ENCODE measurements at regions not wholly inside any gene's neighbourhood (a gene's known extent, or its start where the extent isn't known, plus 50 kb on each side); places are given as distances from the start of the nearest gene placed in this dataset.
"Not testable (repeated sequence)": the region's sequence is repeated elsewhere in the genome, so short reads cannot be mapped to it uniquely, and the experiment has no call there.

DNA sequence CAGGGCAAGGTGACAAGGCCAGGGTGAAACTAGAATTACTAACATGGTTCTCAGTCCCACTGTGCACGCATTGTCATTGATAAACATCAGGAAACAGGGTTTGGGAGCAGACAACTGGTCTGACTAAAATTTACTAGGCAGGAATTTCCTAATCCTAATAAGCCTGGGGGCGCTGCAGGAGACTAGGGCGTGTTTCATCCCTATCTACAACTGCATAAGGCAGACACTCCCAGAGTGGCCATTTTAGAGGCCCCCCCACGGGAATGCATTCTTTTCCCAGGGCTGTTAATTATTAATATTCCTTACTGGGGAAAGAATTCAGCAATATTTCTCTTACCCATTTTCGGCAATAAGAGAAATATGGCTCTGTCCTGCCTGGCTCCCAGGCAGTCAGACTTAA lies 103.6 kb upstream of the PCDH20 start:
- TF ChIP-seq, protein P1, sequence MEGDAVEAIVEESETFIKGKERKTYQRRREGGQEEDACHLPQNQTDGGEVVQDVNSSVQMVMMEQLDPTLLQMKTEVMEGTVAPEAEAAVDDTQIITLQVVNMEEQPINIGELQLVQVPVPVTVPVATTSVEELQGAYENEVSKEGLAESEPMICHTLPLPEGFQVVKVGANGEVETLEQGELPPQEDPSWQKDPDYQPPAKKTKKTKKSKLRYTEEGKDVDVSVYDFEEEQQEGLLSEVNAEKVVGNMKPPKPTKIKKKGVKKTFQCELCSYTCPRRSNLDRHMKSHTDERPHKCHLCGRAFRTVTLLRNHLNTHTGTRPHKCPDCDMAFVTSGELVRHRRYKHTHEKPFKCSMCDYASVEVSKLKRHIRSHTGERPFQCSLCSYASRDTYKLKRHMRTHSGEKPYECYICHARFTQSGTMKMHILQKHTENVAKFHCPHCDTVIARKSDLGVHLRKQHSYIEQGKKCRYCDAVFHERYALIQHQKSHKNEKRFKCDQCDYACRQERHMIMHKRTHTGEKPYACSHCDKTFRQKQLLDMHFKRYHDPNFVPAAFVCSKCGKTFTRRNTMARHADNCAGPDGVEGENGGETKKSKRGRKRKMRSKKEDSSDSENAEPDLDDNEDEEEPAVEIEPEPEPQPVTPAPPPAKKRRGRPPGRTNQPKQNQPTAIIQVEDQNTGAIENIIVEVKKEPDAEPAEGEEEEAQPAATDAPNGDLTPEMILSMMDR (conservative IDR thresholded peaks at IDR 0.05; ENCODE audit: low read depth, low read length), result not testable (repeated sequence)
- TF ChIP-seq RCOR1 (IDR thresholded peaks at IDR 0.05; ENCODE audit: insufficient replicate concordance, low read length); POLR2A (IDR thresholded peaks at IDR 0.05; ENCODE audit: low read depth, low read length); RAD21 (IDR thresholded peaks at IDR 0.05; ENCODE audit: low read length); MAFK (IDR thresholded peaks at IDR 0.05; ENCODE audit: low read depth, low read length); BHLHE40 (IDR thresholded peaks at IDR 0.05; ENCODE audit: low read depth, low read length); FOS (IDR thresholded peaks at IDR 0.05; ENCODE audit: low read depth, low read length); RFX5 (IDR thresholded peaks at IDR 0.05; ENCODE audit: low read depth, low read length); MXI1 (IDR thresholded peaks at IDR 0.05; ENCODE audit: borderline replicate concordance, low read depth, low read length); CEBPB (IDR thresholded peaks at IDR 0.05; ENCODE audit: low read depth, low read length); MAZ (IDR thresholded peaks at IDR 0.05; ENCODE audit: borderline replicate concordance, low read depth, low read length); SMC3 (IDR thresholded peaks at IDR 0.05; ENCODE audit: low read depth, low read length): not testable (repeated sequence)
- TF ChIP-seq, protein P2, sequence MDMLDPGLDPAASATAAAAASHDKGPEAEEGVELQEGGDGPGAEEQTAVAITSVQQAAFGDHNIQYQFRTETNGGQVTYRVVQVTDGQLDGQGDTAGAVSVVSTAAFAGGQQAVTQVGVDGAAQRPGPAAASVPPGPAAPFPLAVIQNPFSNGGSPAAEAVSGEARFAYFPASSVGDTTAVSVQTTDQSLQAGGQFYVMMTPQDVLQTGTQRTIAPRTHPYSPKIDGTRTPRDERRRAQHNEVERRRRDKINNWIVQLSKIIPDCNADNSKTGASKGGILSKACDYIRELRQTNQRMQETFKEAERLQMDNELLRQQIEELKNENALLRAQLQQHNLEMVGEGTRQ (IDR thresholded peaks at IDR 0.05; ENCODE audit: low read depth, low read length), result not testable (repeated sequence)
- TF ChIP-seq, protein P3, sequence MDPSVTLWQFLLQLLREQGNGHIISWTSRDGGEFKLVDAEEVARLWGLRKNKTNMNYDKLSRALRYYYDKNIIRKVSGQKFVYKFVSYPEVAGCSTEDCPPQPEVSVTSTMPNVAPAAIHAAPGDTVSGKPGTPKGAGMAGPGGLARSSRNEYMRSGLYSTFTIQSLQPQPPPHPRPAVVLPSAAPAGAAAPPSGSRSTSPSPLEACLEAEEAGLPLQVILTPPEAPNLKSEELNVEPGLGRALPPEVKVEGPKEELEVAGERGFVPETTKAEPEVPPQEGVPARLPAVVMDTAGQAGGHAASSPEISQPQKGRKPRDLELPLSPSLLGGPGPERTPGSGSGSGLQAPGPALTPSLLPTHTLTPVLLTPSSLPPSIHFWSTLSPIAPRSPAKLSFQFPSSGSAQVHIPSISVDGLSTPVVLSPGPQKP (IDR thresholded peaks at IDR 0.05; ENCODE audit: borderline replicate concordance, low read depth, low read length), result not testable (repeated sequence)
